ELR (cell line): ENCODE measurements at regions not wholly inside any gene's neighbourhood (a gene's known extent, or its start where the extent isn't known, plus 50 kb on each side); places are given as distances from the start of the nearest gene placed in this dataset.
A peak's percentile ranks its signal among the peaks of the same experiment; 100 is the strongest.

Experiments
- DNase-seq: peaks from one replicate; pipeline ENCODE4 v3.0.0-alpha.2; 2015; ENCODE audit warnings: low read depth

DNA sequence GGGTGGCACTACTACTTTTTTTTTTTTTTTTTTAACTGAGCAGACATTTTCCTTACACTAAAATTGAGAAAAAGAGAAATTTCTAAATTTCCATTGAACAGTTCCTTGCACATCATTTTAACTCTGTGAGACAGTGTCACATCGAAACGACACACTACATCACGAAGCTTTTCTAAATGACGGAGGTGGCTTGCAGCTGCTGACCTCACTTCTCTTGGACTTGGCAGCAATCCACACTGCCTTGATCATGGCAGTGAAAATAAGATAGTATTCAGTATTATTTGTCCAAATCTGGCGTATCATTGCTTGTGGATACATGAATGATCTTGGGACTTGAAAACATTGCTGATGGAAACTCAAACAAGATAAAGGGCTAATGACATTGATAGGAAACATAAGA is 80.3 kb upstream of the CYYR1 start:
- DNase-seq, result no peak

DNA sequence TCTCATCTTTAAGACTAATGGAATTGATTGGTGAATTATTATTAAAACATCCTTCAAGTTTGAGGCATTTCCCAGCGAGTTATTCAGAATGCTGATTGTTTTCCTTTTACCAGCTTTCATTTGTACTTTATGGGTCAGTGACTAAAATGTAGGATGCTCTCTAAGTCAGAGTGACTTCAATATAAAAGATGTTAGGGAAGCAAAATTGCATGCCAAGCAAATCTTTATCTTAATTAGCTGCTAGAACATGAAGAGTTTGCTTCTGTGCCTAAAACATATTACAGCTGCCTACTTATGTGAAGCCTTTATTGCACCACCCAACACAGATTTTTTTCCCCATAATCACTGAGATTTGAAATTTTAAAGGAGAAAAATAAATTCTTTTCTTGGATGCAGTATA is 79.8 kb upstream of the CYYR1 start:
- no peak for DNase-seq

DNA sequence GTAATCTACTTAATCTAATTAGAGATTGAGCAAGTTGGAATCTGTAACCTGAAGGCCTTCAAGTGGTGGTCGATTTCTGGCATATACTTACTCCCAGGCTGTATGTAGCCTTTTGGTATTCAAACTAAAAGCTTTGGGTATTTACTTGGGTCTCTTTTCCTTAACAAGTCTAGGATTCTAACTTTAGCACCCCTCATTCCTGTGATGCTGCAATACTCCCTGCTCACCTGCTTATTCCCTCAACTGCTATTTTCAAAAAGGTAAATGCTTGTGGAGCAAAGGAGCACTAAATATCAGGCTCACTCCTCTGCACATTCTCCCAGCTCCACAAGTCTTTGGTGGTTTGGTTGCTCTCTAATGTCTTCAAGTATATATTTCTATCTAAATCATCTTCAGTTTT is 68.0 kb upstream of the CYYR1 start:
- DNase-seq, result no peak

DNA sequence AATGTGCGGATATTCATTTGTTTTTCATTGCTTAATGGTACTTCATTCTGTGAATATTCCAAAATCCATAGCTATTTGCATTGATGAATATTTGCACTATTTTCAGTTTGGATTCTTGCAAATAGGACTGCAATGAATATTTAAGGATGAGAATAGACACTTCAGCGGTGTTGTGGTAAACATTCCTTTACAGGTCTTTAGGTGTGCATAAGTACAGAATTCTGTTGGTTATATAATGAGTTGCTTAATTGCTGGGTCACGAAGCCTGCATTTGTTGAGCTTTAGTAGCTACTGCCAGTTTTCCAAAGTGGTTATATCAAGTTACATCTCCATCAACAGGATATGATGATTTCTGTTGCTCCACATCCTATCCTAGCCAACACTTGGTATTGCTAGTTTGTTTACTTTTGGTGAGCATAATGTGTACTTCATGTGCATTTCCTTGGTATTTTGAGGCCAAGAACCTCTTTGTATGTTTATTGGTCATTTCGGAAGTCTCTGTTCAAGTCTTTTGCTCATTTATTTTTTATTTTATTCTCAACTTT is 64.2 kb upstream of the CYYR1 start:
- peak; percentile 10 for DNase-seq

DNA sequence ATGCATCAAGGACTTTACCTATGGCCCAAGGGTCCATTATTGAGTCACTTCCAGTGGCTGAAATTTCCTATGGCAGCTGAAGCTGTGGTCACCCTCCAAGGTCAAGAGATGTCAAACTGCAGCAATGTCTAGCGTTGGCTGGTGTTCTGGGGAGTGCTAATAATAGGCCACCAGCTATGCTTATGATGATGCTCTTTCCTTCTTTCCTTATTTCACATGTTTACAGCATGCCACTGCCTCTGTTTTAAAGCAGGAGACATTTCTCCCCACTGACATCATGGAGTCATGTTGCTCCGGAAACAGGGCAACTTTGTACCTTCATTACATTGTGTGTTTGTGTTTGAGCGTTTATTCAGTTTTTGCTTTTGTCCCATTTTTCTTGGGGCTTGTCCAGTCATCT is 62.6 kb upstream of the CYYR1 start:
- no peak for DNase-seq

DNA sequence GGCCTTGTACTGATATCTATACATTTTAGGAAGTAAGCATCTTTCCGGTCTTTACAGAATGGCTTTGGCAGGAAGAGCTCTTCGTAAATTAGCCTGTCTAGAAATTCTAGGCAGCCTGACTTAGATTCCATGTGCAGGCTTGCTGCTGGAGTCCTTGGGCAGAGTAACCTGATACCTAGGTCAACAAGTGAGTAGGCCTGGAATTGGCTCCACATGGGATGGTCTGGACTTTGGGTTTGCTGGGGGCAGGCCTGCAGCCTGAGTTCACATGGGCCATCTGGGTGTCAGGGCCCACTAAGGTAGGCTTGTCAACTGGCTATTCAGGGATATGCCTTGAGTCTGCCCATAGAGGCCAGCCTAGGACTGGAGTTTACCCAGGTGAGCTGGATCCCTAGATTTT is 59.6 kb upstream of the CYYR1 start:
- no peak for DNase-seq

DNA sequence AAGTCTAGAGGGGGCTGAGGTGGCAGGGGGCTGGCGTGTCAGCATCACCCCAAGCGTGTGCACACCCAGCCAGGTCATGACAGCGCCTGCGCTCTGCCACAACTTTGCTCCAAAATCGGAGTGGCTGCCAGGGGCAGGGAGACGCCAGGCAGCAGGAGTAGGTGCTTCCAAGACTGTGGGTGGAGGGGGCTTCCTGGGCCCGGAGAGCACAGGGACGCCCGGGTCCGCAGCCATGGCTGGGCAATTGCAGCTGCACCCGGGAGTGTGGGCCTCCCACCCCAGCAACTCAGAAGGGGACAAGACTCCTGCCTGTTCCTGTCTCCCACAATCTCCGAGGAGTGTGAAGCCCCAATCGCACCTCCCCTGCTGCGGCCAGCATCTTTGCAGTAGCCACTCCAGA is 53.1 kb upstream of the CYYR1 start:
- DNase-seq, result no peak

DNA sequence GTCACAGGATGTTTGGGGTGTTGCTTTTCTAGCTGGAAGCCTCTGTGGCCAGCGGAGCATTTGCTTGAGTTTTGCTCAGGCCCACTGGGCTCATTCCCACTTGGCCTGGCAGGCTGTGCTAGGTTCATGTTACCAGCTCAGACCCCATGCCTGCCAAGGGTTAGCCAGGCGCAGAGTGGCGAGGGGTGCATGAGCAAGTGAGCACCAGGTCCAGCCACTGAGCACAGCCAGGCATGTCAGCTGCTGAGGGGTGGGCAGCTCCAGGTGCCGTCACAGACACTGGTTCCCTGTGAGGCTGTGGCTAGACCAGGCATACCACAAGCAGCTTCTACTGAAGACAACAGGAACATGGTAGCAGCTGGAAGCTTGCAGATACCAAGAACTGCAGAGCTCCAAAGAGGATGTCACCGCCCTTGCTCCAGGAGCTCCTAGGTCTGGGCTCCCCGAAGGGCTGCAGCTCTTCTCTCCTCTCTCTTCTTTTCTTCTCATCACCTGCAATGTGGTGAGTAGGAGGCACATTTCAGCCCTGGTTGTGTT is 52.0 kb upstream of the CYYR1 start:
- DNase-seq, result no peak
